Mesothelial cell of epicardium (in vitro differentiated cells): ENCODE measurements at regions not wholly inside any gene's neighbourhood (a gene's known extent, or its start where the extent isn't known, plus 50 kb on each side); places are given as distances from the start of the nearest gene placed in this dataset.

Source experiments
- DNase-seq, 2 experiments: peaks; one replicate each; pipeline ENCODE4 v3.0.0; 2021; ENCODE audit warnings: low spot score in 2 of 2; ENCODE audit not compliant: unreplicated experiment in 2 of 2
- H3K27ac Mint-ChIP-seq: 2 replicates; pipeline ENCODE4 v1.8.0; 2021; ENCODE audit warnings: mixed read lengths
- H3K27me3 Mint-ChIP-seq: 2 replicates; pipeline ENCODE4 v1.8.0; 2021; ENCODE audit warnings: low read depth, mixed read lengths
- H3K36me3 Mint-ChIP-seq: 2 replicates; pipeline ENCODE4 v1.8.0; 2021; ENCODE audit warnings: mixed read lengths
- H3K4me1 Mint-ChIP-seq: 2 replicates; pipeline ENCODE4 v1.8.0; 2021; ENCODE audit warnings: mixed read lengths
- H3K4me3 Mint-ChIP-seq: 2 replicates; pipeline ENCODE4 v1.8.0; 2021; ENCODE audit warnings: mild to moderate bottlenecking, moderate library complexity, mixed read lengths
- H3K9me3 Mint-ChIP-seq: 2 replicates; pipeline ENCODE4 v1.8.0; 2021; ENCODE audit warnings: mixed read lengths
- CTCF ChIP-seq: fragments of 200-600 bp; sonication (generic); IDR thresholded peaks from one replicate; pipeline ENCODE4 v1.5.0; 2021; ENCODE audit warnings: antibody characterized with exemption; ENCODE audit not compliant: unreplicated experiment

- TF ChIP-seq CTCF, result no peak
- DNase-seq, result no peak
- no peak overlapping the region for H3K27ac Mint-ChIP-seq
- H3K4me1 Mint-ChIP-seq, result peaks cover 9% of the 10 kb centered on the region
- H3K27me3 Mint-ChIP-seq, result peaks cover 3% of the 10 kb centered on the region
- no peaks in the 10 kb centered on the region for H3K36me3 Mint-ChIP-seq
- no peaks in the 10 kb centered on the region for H3K9me3 Mint-ChIP-seq
- H3K4me3 Mint-ChIP-seq, result no peak overlapping the region
Observed at GRCh38 chr9:28922891-28923290, 1349.6 kb upstream of the C9orf72 start.

GRCh38 chr9:28923351-28923750 lies 1350.1 kb upstream of the C9orf72 start:
- TF ChIP-seq CTCF, result no peak
- no peak overlapping the region for H3K27ac Mint-ChIP-seq
- H3K36me3 Mint-ChIP-seq, result no peaks in the 10 kb centered on the region
- H3K4me1 Mint-ChIP-seq, result peaks cover 9% of the 10 kb centered on the region
- DNase-seq, result no peak
- H3K27me3 Mint-ChIP-seq, result peaks cover 3% of the 10 kb centered on the region
- H3K9me3 Mint-ChIP-seq, result no peaks in the 10 kb centered on the region
- no peak overlapping the region for H3K4me3 Mint-ChIP-seq

- H3K27me3 Mint-ChIP-seq, result peaks cover 3% of the 10 kb centered on the region
- H3K27ac Mint-ChIP-seq, result no peak overlapping the region
- no peak for DNase-seq
- peaks cover 11% of the 10 kb centered on the region for H3K4me1 Mint-ChIP-seq
- H3K9me3 Mint-ChIP-seq, result no peaks in the 10 kb centered on the region
- H3K4me3 Mint-ChIP-seq, result no peak overlapping the region
- TF ChIP-seq CTCF, result no peak
- no peaks in the 10 kb centered on the region for H3K36me3 Mint-ChIP-seq
Observed at GRCh38 chr9:28925157-28925556, 1351.9 kb upstream of the C9orf72 start.

GRCh38 chr9:28926306-28926705 lies 1353.0 kb upstream of the C9orf72 start:
- Mint-ChIP-seq H3K27me3 (peaks cover 3% of the 10 kb centered on the region), H3K36me3 (no peaks in the 10 kb centered on the region), H3K9me3 (no peaks in the 10 kb centered on the region), H3K27ac (no peak overlapping the region), H3K4me1 (peaks cover 11% of the 10 kb centered on the region), H3K4me3 (no peak overlapping the region)
- no peak for DNase-seq
- TF ChIP-seq CTCF, result no peak

- Mint-ChIP-seq H3K36me3 (no peaks in the 10 kb centered on the region), H3K4me3 (no peak overlapping the region), H3K4me1 (peaks cover 10% of the 10 kb centered on the region), H3K9me3 (no peaks in the 10 kb centered on the region), H3K27me3 (peaks cover 2% of the 10 kb centered on the region), H3K27ac (no peak overlapping the region)
- no peak for TF ChIP-seq CTCF
- DNase-seq, result no peak
Observed at GRCh38 chr9:28927691-28928090, 1354.4 kb upstream of the C9orf72 start.

GRCh38 chr9:28929433-28929832 lies 1356.2 kb upstream of the C9orf72 start:
- Mint-ChIP-seq H3K9me3 (no peaks in the 10 kb centered on the region), H3K36me3 (no peaks in the 10 kb centered on the region), H3K27ac (no peak overlapping the region), H3K27me3 (no peaks in the 10 kb centered on the region), H3K4me1 (peaks cover 10% of the 10 kb centered on the region), H3K4me3 (no peak overlapping the region)
- no peak for TF ChIP-seq CTCF
- no peak for DNase-seq
